NOMO-1 treated with dmso at 0.1 percent for 144 hours (cell line): ENCODE measurements at regions not wholly inside any gene's neighbourhood (a gene's known extent, or its start where the extent isn't known, plus 50 kb on each side); places are given as distances from the start of the nearest gene placed in this dataset.

Experiments
- DNase-seq: peaks from one replicate; lab custom pipeline; 2025; ENCODE audit not compliant: unreplicated experiment; lab: John Stamatoyannopoulos, UW

GRCh38 chr4:59979061-59979460, 1221.1 kb upstream of the ADGRL3 start:
- DNase-seq, result no peak

- DNase-seq, result no peak
Measured at GRCh38 chr4:59983852-59984251, 1216.3 kb upstream of the ADGRL3 start.

- no peak for DNase-seq
Measured at GRCh38 chr4:59987289-59987688, 1212.8 kb upstream of the ADGRL3 start.

GRCh38 chr4:59994118-59994517, 1206.0 kb upstream of the ADGRL3 start:
- no peak for DNase-seq

- no peak for DNase-seq
Measured at GRCh38 chr4:60002603-60003337, 1197.4 kb upstream of the ADGRL3 start.

- no peak for DNase-seq
Measured at GRCh38 chr4:60013464-60014184, 1186.5 kb upstream of the ADGRL3 start.

- no peak for DNase-seq
Measured at GRCh38 chr4:60016971-60017370, 1183.2 kb upstream of the ADGRL3 start.

GRCh38 chr4:60019180-60019579, 1180.9 kb upstream of the ADGRL3 start:
- DNase-seq, result no peak

- DNase-seq, result no peak
Measured at GRCh38 chr4:60019946-60020345, 1180.2 kb upstream of the ADGRL3 start.

- DNase-seq, result no peak
Measured at GRCh38 chr4:60020389-60020788, 1179.7 kb upstream of the ADGRL3 start.

- DNase-seq, result no peak
Measured at GRCh38 chr4:60033826-60034225, 1166.3 kb upstream of the ADGRL3 start.

- DNase-seq, result no peak
Measured at GRCh38 chr4:60034361-60034760, 1165.8 kb upstream of the ADGRL3 start.

GRCh38 chr4:60039908-60040307, 1160.2 kb upstream of the ADGRL3 start:
- DNase-seq, result no peak

GRCh38 chr4:60042231-60042652, 1157.9 kb upstream of the ADGRL3 start:
- DNase-seq, result no peak

- no peak for DNase-seq
Measured at GRCh38 chr4:60042941-60043340, 1157.2 kb upstream of the ADGRL3 start.

- no peak for DNase-seq
Measured at GRCh38 chr4:60078984-60079383, 1121.1 kb upstream of the ADGRL3 start.

GRCh38 chr4:60081839-60082238, 1118.3 kb upstream of the ADGRL3 start:
- DNase-seq, result no peak

GRCh38 chr4:60088807-60089486, 1111.2 kb upstream of the ADGRL3 start:
- DNase-seq, result no peak

- no peak for DNase-seq
Measured at GRCh38 chr4:60089546-60090273, 1110.4 kb upstream of the ADGRL3 start.

GRCh38 chr4:60096676-60097075, 1103.5 kb upstream of the ADGRL3 start:
- DNase-seq, result no peak

GRCh38 chr4:60116592-60116991, 1083.5 kb upstream of the ADGRL3 start:
- no peak for DNase-seq
